ENCODE measurements at regions not wholly inside any gene's neighbourhood (a gene's known extent, or its start where the extent isn't known, plus 50 kb on each side); places are given as distances from the start of the nearest gene placed in this dataset.
"Not testable (repeated sequence)": the region's sequence is repeated elsewhere in the genome, so short reads cannot be mapped to it uniquely, and the experiment has no call there.

DNA sequence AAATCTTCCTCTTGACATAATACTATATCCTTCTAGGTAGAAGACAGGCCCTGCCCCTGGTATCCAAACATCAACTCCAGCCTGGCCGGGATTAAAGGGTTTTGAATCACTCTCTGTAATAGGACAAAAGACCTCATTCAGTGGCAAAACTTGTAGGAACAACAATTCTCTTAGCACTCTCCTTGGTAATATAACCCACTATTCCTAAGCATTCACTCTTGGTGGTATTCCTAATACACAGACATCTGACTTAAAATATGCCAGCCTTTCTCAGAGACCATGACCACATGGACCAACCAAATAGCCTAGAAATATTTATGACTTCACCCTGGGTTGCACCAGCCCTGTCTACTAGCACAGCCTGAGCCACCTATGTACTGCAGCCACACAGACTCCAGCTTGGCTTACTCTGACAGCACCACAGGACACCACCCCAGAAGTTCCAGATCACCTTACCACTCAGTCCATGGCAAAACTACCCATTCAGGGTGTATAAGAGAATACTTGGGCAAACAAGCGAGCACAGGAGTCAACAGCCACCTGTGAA lies 244.9 kb upstream of the NEBL start:
- no peak for DNase-seq (ENCODE audit: low read depth in 2 of 2)

DNA sequence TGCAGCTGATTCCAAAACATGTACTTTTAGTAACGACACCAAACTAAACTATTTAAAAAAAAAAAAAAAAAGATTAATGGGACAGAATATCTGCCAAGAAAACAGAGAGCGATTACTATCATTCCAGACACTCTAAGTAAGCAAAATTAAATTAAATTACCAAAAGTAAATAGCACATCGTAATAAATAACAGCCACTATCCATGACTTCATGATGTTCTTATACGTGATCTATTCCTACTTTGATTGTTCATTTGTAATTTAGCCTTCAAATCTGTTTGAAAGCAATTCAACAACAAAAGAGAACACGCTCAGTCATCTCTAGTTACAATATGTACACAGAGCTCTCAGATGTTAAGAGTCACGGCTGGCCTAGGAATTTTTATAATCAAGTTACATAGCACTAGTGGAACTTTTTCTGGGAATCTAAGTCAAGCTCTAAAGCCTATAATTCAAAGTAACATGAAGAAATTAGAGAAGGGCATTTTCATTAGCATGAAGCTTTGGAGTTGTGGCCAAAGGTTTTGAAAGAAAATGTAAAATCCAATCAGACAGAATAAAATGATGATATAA lies 241.7 kb upstream of the NEBL start:
- DNase-seq (ENCODE audit: low read depth in 2 of 2): no peak

DNA sequence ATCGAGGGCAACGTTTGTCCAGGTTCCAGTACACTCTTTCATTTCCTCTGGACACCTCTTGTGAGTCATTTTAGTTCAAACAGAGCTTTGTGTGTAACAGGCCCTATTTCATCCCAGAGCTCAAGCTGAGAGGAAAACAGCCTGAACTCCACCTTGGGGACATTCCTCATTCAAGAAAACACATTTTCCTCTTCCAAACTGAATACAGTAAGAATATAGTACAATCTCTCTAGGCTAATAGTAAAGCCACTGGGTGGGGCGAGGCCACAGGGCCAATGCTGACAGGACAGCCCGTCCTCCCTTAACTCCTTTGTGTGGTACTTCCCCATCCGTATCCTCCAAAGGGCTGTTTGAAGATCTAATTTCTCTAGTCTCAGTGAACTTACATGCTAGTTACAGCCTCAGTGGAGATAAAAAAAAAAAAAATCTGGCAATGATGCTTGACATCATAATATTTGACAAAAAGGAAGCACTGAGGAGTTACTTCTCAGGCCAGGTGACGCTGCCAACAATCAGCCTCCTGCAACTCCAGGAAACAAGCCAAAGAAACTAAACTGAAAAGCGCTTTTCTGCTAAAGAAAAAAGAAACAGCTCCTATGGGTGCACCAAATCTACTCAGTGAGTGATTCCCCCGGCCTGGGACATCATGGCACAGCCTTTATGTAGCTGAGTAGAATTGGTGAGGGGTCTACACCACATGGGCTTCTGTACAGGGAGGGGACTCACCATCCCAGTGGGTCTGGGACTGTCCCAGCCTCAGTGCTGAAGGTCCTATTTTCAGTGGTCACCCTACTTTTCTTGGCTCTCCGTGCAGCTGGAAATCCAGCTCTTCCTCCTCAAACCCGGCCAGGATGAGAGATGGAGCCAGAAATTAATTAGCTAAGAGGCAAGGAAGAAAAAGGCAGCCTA lies 238.2 kb upstream of the NEBL start:
- DNase-seq (ENCODE audit: low read depth in 2 of 2): no peak

DNA sequence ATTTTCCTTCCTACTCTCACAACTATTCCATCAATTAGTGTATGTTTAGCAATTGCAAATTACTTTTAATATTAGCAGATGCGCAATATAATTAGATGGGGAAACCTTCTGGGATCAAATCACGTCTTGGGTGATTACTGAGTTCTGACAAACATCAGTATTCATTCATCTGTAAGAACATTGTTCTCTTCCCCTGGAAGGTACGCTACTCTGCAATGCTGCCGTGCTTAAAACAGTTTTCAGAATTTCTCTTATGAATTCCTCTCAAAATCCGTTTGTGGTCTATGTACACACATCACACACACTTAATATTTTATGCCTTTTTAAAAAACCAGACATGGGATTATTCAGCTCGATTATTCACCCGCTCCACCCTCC lies 237.5 kb upstream of the NEBL start:
- no peak for DNase-seq (ENCODE audit: low read depth in 2 of 2)

DNA sequence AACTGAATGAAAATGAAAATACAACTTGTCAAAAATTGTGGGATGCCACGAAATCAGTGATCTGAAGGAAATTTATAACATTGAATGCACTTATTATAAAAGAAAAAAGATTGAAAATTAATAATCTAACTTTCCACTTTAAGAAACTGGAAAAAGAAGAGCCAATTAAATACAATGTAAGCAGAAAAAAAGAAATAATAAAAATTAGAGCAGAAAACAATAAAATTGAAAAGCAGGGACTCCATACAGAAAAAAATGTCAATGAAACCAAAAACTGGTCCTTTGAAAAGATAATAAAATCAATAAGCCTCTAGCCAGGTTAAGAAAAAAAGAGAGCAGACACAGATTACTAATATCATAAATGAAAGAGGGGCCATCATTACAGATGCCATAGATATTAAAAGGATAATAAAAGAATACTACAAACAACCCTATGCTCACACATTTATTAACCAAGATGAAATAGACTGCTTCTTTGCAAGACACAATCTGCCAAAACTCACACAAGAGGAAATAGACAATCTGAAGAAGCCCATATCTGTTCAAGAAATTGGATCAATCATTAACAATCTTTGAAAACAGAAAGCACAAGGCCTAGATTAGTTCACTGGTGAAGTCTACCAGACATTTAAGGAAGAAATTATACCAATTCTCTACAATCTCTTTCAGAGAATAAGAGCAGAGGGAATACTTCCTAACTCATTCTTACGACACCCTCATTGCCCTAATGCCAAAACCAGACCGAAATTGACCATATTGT lies 233.8 kb upstream of the NEBL start:
- no peak for DNase-seq (ENCODE audit: low read depth in 2 of 2)

DNA sequence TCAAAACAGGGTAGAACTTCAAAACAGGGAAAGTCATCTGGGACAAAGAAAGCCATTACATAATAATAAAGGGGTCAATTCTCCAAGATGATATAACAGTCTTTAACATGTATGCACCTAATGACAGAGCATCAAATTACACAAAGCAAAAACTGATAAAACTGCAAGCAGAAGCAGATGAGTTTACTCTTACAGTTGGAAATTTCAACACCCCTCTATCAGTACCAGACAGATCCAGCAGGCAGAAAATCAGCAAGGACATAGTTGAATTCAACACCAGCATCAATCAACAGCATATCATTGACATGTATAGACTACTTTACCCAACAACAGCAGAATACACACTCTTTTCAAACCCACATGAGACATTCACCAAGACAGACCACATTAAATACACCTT lies 233.0 kb upstream of the NEBL start:
- DNase-seq (ENCODE audit: low read depth in 2 of 2): no peak

DNA sequence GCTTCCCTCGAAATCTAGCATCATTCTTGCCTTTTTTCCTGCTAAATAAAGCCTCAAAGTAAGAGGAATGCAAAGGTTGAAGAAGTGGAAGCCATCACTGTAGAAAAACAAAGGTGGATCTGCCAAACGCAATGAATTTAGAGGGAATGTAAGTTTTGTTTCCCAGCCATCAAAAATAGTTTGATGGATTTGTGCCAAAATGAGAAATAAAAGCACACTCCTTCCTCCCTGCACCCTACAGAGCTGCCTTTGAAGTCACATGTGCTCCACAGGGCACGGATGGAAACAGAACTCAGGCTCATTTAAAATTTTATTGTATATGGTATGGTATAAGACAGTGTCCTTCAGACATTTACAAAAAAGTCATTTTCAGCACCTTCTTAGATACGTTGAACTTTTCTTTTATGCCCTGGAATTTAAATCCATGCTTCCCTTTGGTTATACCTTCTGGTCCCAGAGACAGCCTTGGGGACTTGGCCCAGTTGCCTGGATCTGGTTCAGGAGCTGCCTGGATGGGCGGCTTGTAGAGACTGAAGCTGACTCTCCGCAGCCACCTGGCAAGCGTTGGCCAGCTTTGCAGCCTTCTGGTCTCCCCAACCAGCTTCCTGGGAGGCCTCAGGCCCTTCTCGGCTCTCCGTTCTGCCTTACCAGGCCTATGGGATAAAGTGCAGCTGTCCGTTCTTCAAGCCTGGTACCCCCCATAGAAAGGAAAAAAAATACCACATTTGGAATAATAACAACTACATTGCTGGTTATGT lies 228.5 kb upstream of the NEBL start:
- DNase-seq (ENCODE audit: low read depth in 2 of 2): no peak

DNA sequence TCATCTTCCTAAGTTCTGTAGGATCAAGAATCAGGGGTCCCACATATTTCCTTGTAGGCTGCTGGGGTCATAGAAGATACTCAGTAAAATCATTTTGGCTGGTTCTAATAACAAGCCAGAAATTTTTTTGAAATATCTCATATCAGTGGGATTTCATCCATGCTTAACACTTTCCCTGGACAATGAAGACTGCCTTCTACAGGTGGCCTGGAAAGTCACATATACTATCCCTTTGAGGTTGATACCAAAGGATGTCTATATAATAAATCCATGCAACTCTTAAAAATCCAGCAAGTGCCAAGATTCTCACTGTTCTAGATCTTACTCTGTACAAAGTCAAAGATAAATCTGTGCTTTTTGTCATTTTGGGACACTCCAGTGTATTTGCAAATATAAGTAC lies 225.8 kb upstream of the NEBL start:
- no peak for DNase-seq (ENCODE audit: low read depth in 2 of 2)

DNA sequence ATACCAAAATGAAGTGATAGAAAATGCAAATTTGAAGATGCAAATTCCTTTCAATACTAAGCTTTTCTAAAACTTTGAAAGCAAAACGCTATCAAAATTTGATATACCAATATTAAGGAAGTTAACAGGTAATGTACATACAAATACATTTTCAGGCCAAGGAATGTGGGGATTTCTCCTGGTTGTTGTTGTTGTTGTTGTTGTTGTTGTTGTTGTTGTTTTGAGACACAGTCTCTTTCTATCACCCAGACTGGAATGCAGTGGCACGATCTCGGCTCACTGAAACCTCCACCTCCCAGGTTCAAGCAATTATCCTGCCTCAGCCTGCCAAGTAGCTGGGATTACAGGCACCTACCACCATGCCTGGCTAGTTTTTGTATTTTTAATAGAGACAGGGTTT lies 224.7 kb upstream of the NEBL start:
- not testable (repeated sequence) for DNase-seq (ENCODE audit: low read depth in 2 of 2)

DNA sequence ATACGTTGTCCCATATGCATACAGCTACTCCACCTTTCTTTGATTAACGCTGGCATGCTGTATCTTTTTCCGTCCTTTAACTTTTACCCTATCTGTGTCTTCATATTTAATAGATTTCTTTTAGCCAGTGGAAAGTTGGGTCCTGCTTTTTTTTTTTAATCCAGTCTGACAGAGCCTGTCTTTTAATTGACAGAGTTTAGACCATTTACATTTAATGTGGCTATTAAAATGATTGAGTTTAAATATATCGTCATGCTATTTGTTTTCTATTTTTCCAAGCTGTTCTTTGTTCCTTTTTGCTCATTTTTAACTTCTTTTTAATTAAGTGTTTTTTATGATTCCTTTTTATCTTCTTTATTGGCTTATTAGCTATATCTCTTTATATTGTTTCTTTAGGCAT lies 217.6 kb upstream of the NEBL start:
- DNase-seq (ENCODE audit: low read depth in 2 of 2): no peak

DNA sequence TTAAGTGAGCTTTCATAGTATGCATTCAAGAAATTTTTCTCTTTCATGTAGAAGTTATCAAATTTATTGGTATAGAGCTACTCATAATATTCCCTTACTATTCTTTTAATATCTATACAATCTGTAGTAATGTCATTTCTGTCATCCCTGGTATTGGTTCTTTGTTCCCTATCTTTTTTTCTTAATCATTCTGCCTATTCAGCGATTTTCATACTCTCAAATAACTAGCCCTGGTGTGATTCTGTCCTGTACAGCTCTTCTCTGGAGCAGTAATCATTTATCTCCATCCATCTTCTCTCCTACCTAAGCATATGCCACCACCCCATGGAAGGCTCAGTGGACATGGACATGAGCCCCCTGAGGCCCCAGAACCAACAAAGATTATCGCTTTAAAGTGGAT lies 213.2 kb upstream of the NEBL start:
- no peak for DNase-seq (ENCODE audit: low read depth in 2 of 2)

DNA sequence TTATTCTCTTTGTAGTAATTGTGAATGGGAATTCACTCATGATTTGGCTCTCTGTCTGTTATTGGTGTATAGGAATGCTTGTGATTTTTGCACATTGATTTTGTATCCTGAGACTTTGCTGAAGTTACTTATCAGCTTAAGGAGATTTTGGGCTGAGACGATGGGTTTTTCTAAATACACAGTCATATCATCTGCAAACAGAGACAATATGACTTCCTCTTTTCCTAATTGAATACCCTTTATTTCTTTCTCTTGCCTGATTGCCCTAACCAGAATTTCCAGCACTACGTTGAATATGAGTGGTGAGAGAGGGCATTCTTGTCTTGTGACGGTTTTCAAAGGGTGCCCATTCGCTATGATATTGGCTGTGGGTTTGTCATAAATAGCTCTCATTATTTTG lies 209.8 kb upstream of the NEBL start:
- not testable (repeated sequence) for DNase-seq (ENCODE audit: low read depth in 2 of 2)

DNA sequence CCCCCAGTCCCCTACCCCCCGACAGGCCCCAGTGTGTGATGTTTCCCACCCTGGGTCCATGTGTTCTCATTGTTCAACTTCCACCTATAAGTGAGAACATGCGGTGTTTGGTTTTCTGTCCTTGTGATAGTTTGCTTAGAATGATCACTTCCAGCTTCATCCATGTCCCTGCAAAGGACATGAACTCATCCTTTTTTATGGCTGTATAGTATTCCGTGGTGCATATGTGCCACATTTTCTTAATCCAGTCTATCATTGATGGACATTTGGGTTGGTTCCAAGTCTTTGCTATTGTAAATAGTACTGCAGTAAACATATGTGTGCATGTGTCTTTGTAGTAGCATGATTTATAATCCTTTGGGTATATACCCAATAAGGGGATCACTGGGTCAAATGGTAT lies 208.2 kb upstream of the NEBL start:
- not testable (repeated sequence) for DNase-seq (ENCODE audit: low read depth in 2 of 2)

DNA sequence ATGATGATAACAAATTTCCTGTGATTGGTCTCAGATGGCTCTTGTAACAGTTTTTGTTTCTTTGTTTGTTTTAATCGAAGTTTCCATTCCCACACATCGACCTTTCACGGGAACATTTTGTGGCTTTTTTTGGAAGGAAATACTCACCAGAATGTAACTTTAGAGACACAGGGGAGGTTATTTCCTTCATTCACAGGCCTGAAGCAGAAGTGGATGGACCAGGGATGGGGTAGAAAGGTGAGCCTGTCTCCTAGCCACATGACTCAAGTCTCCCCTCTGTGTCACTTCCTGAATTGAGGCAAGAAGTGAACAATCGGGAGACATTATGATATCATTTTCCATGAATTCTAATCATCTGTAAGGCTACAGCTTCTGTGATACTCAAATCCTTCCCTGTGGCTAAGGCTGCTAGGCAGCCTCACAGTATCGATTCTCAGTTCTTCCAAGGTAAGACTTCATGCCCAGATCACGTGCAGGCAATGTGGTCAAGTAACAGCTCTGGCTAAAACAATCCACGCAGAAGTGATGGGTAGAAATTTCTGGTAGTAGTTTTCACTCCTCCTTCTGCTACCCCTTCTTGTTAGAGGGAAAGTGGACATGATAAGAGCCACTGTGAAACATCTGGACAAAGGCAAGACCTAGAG lies 203.9 kb upstream of the NEBL start:
- DNase-seq (ENCODE audit: low read depth in 2 of 2): no peak

DNA sequence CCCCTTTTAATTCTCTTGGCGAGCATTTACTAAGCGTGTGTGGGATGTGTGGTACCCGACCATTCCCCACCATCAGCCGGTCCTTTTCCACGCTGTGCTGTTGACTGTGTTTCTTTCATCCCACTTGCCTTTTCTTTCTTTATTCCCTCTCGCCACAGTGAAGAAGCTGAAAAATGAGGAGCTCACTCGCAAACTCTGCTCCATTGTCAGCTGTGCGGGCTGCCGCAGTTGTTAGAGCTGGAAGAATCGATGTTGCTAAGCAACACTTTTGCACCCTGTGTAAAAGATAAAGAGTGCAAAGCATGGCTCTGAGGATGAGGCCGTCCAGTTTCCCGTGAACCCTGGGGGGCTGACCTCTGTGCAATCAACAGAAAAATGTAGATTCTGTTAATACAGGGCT lies 203.1 kb upstream of the NEBL start:
- no peak for DNase-seq (ENCODE audit: low read depth in 2 of 2)

DNA sequence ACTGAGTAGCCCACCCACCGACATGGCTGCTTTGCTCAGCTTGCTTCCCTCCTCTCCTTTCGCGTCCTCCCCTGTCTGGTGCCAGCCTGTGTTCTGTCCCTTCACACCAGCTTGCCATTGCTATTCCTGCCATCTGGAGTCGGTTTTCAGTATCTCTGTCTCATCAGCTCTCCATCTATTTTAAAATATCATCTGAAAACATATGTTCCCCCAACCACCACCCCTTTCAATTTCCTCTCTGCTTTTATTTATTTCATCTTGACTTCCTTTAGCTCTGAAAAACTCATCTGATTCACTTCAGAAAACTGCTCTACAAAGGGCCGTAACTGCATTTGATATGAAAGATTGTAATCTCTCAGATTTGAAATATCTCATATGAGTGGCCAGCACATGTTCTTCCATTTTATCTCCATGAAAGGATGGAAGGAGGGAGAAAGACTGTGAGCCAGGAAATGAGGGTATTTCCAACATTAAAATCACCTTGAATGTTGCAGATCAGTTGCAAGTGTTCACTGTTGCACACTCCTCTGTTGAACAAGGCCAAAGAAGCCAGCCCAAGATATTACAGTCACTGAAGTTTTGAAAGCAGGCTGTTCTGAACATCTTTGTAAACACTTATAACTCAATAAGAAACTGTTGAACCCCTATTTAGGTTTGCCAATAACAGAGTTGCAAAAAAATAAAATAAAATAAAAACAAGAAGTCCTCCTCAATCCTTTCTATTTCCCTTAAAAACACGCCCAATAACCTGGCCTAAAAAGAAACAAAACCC lies 202.4 kb upstream of the NEBL start:
- DNase-seq (ENCODE audit: low read depth in 2 of 2): no peak

DNA sequence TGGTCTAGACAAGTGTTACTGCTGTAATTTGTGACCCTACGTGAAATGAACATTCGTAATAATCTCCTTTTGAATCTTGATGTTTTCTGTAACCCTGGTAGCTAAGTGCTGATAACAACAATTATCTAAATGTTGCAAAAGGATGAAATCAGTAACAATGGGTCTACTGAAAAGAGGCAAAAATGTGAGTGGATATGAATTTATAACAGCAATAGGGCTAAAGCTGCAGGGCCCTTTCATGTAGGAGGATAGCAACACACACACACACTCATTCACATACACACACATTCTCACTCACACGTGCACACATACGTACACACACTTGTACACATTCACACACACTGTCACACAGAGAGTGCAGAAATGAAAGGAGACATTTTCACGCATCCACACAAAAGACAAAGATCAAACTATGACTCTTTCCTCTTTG lies 200.8 kb upstream of the NEBL start:
- no peak for DNase-seq (ENCODE audit: low read depth in 2 of 2)

DNA sequence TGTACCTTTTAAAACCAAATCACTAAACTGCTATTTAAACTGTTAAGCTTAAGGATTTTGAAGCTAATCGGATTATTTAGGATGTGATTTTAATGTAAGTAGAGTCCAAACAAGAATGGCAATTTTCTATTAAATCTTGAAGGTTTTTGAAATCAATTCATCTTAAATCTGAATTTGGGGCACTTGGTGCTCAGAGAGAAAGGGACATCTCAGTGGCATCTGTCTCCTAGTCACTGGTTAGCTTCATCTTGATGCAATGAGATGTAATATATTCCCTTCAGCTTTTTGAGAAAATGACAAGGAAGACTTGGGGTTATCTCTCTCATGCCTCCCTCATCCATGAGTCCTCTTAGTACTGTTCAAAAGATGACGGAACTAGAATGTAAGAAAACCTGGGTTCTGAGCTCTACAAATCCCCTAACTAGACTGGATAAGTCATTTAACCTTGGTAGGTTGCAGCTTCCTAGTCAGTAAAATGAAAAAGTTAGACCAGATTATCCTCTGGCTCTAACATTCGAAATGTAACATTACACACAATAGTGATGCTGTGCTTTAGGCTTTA lies 198.5 kb upstream of the NEBL start:
- DNase-seq (ENCODE audit: low read depth in 2 of 2): no peak

DNA sequence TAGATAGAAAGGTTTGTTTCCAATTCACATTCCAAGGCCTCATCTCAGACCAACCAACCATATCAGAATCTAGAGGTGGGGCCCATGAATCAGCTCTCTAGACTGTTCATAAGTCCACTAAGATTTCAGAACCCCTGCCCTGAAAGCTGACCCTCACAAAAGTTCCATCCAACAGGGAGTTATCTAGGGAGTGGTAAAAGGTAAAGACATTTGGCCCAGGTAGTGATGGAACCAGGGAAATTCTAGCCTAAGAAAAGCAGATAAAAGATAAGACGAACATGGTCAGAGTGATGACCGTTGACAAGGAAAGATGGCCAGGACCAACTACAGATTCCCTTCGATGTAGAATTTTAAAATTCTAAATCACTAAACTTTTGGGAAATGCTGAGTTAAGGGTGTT lies 198.0 kb upstream of the NEBL start:
- DNase-seq (ENCODE audit: low read depth in 2 of 2): no peak

Data from stimulated activated CD8-positive, alpha-beta memory T cell treated with anti-CD3 and anti-CD28 coated beads, Interleukin-15, amount 100 ng/mL, for 48 hours (primary cell).